ENCODE measurements at regions not wholly inside any gene's neighbourhood (a gene's known extent, or its start where the extent isn't known, plus 50 kb on each side); places are given as distances from the start of the nearest gene placed in this dataset.
"Not testable (repeated sequence)": the region's sequence is repeated elsewhere in the genome, so short reads cannot be mapped to it uniquely, and the experiment has no call there.

GRCh38 chr15:62417439-62417838 is 252.4 kb upstream of the C2CD4B start:
- Histone ChIP-seq H3K4me3 (ENCODE audit: low read length in 2 of 2) (no peak overlapping the region), H3K4me1 (ENCODE audit: control insufficient read depth in 2 of 2, insufficient read depth in 2 of 2, low read length in 2 of 2) (no peaks in the 10 kb centered on the region), H3K27ac (ENCODE audit: low read depth in 2 of 2, low read length in 2 of 2) (no peak overlapping the region), H3K9ac (ENCODE audit: low read depth in 1 of 2, low read length in 2 of 2) (no peak overlapping the region), H3K9me3 (ENCODE audit: control insufficient read depth in 2 of 2, low read length in 2 of 2) (no peaks in the 10 kb centered on the region), H3K27me3 (ENCODE audit: control insufficient read depth in 2 of 2, insufficient read depth in 2 of 2, low read length in 2 of 2) (no peaks in the 10 kb centered on the region), H3K36me3 (ENCODE audit: control insufficient read depth in 2 of 2, insufficient read depth in 2 of 2, low read length in 2 of 2) (no peaks in the 10 kb centered on the region)

DNA sequence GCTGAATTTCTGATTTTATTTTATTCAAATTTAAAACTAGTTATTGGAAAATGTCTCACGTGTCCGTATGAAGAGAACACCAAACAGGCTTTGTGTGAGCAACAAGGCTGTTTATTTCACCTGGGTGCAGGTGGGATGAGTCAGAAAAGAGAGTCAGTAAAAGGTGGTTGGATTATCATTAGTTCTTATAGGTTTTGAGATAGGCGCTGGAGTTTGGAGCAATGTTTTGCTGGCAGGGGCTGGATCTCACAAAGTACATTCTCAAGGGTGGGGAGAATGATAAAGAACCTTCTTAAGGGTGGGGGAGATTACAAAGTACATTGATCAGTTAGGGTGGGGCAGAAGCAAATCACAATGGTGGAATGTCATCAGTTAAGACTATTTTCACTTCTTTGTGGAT is 253.4 kb upstream of the C2CD4B start:
- H3K27ac ChIP-seq (ENCODE audit: low read depth in 2 of 2, low read length in 2 of 2); H3K9ac ChIP-seq (ENCODE audit: low read depth in 1 of 2, low read length in 2 of 2); H3K9me3 ChIP-seq (ENCODE audit: control insufficient read depth in 2 of 2, low read length in 2 of 2); H3K27me3 ChIP-seq (ENCODE audit: control insufficient read depth in 2 of 2, insufficient read depth in 2 of 2, low read length in 2 of 2); H3K4me3 ChIP-seq (ENCODE audit: low read length in 2 of 2); H3K4me1 ChIP-seq (ENCODE audit: control insufficient read depth in 2 of 2, insufficient read depth in 2 of 2, low read length in 2 of 2); H3K36me3 ChIP-seq (ENCODE audit: control insufficient read depth in 2 of 2, insufficient read depth in 2 of 2, low read length in 2 of 2): not testable (repeated sequence)

- H3K36me3 ChIP-seq (ENCODE audit: control insufficient read depth in 2 of 2, insufficient read depth in 2 of 2, low read length in 2 of 2): no peaks in the 10 kb centered on the region
- H3K27me3 ChIP-seq (ENCODE audit: control insufficient read depth in 2 of 2, insufficient read depth in 2 of 2, low read length in 2 of 2): no peaks in the 10 kb centered on the region
- H3K9ac ChIP-seq (ENCODE audit: low read depth in 1 of 2, low read length in 2 of 2): no peak overlapping the region
- H3K9me3 ChIP-seq (ENCODE audit: control insufficient read depth in 2 of 2, low read length in 2 of 2): no peaks in the 10 kb centered on the region
- H3K27ac ChIP-seq (ENCODE audit: low read depth in 2 of 2, low read length in 2 of 2): no peak overlapping the region
- no peak overlapping the region for H3K4me3 ChIP-seq (ENCODE audit: low read length in 2 of 2)
- no peaks in the 10 kb centered on the region for H3K4me1 ChIP-seq (ENCODE audit: control insufficient read depth in 2 of 2, insufficient read depth in 2 of 2, low read length in 2 of 2)
These were observed 254.1 kb upstream of the C2CD4B start for GRCh38 chr15:62419192-62419591.

GRCh38 chr15:62420371-62420770 is 255.3 kb upstream of the C2CD4B start:
- H3K27me3 ChIP-seq (ENCODE audit: control insufficient read depth in 2 of 2, insufficient read depth in 2 of 2, low read length in 2 of 2); H3K27ac ChIP-seq (ENCODE audit: low read depth in 2 of 2, low read length in 2 of 2); H3K36me3 ChIP-seq (ENCODE audit: control insufficient read depth in 2 of 2, insufficient read depth in 2 of 2, low read length in 2 of 2); H3K9me3 ChIP-seq (ENCODE audit: control insufficient read depth in 2 of 2, low read length in 2 of 2); H3K4me1 ChIP-seq (ENCODE audit: control insufficient read depth in 2 of 2, insufficient read depth in 2 of 2, low read length in 2 of 2); H3K4me3 ChIP-seq (ENCODE audit: low read length in 2 of 2); H3K9ac ChIP-seq (ENCODE audit: low read depth in 1 of 2, low read length in 2 of 2): not testable (repeated sequence)

GRCh38 chr15:62421289-62421688 is 256.2 kb upstream of the C2CD4B start:
- no peaks in the 10 kb centered on the region for H3K27me3 ChIP-seq (ENCODE audit: control insufficient read depth in 2 of 2, insufficient read depth in 2 of 2, low read length in 2 of 2)
- H3K9me3 ChIP-seq (ENCODE audit: control insufficient read depth in 2 of 2, low read length in 2 of 2): no peaks in the 10 kb centered on the region
- H3K36me3 ChIP-seq (ENCODE audit: control insufficient read depth in 2 of 2, insufficient read depth in 2 of 2, low read length in 2 of 2): no peaks in the 10 kb centered on the region
- H3K9ac ChIP-seq (ENCODE audit: low read depth in 1 of 2, low read length in 2 of 2): no peak overlapping the region
- H3K4me3 ChIP-seq (ENCODE audit: low read length in 2 of 2): no peak overlapping the region
- no peak overlapping the region for H3K27ac ChIP-seq (ENCODE audit: low read depth in 2 of 2, low read length in 2 of 2)
- H3K4me1 ChIP-seq (ENCODE audit: control insufficient read depth in 2 of 2, insufficient read depth in 2 of 2, low read length in 2 of 2): no peaks in the 10 kb centered on the region

- H3K9ac ChIP-seq (ENCODE audit: low read depth in 1 of 2, low read length in 2 of 2): no peak overlapping the region
- no peak overlapping the region for H3K27ac ChIP-seq (ENCODE audit: low read depth in 2 of 2, low read length in 2 of 2)
- no peaks in the 10 kb centered on the region for H3K27me3 ChIP-seq (ENCODE audit: control insufficient read depth in 2 of 2, insufficient read depth in 2 of 2, low read length in 2 of 2)
- H3K9me3 ChIP-seq (ENCODE audit: control insufficient read depth in 2 of 2, low read length in 2 of 2): no peaks in the 10 kb centered on the region
- no peaks in the 10 kb centered on the region for H3K4me1 ChIP-seq (ENCODE audit: control insufficient read depth in 2 of 2, insufficient read depth in 2 of 2, low read length in 2 of 2)
- no peaks in the 10 kb centered on the region for H3K36me3 ChIP-seq (ENCODE audit: control insufficient read depth in 2 of 2, insufficient read depth in 2 of 2, low read length in 2 of 2)
- no peak overlapping the region for H3K4me3 ChIP-seq (ENCODE audit: low read length in 2 of 2)
These were observed 261.4 kb upstream of the C2CD4B start for GRCh38 chr15:62426387-62426956.

DNA sequence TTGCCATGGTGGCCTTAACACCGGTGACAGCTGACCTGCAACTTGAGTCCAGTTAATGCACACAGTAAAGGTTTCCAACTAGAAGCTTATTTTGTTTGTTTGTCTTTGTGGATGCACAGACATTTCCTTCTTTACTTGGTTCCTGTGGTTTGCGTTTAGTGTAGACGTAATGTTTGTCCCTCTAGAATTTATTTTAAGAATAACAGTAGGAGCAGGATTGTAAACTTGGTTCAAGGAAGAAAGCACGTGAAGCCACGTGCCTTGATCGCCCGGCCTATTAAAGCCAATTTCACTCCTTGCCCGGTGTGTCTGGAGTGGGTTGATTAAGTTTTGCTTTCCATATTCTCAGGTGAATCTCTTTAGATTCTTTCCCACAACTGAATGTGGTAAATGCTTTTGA is 263.2 kb upstream of the C2CD4B start:
- H3K4me3 ChIP-seq (ENCODE audit: low read length in 2 of 2): no peak overlapping the region
- H3K4me1 ChIP-seq (ENCODE audit: control insufficient read depth in 2 of 2, insufficient read depth in 2 of 2, low read length in 2 of 2): peaks cover 0 to 2% of the 10 kb centered on the region in 2 donors
- no peaks in the 10 kb centered on the region for H3K9me3 ChIP-seq (ENCODE audit: control insufficient read depth in 2 of 2, low read length in 2 of 2)
- H3K27me3 ChIP-seq (ENCODE audit: control insufficient read depth in 2 of 2, insufficient read depth in 2 of 2, low read length in 2 of 2): no peaks in the 10 kb centered on the region
- H3K27ac ChIP-seq (ENCODE audit: low read depth in 2 of 2, low read length in 2 of 2): no peak overlapping the region
- no peak overlapping the region for H3K9ac ChIP-seq (ENCODE audit: low read depth in 1 of 2, low read length in 2 of 2)
- no peaks in the 10 kb centered on the region for H3K36me3 ChIP-seq (ENCODE audit: control insufficient read depth in 2 of 2, insufficient read depth in 2 of 2, low read length in 2 of 2)

- no peak overlapping the region for H3K27ac ChIP-seq (ENCODE audit: low read depth in 2 of 2, low read length in 2 of 2)
- H3K4me1 ChIP-seq (ENCODE audit: control insufficient read depth in 2 of 2, insufficient read depth in 2 of 2, low read length in 2 of 2): peaks cover 0 to 2% of the 10 kb centered on the region in 2 donors
These were observed 263.9 kb upstream of the C2CD4B start for GRCh38 chr15:62428851-62429598.

GRCh38 chr15:62430056-62430455 is 265.0 kb upstream of the C2CD4B start:
- no peak overlapping the region for H3K9ac ChIP-seq (ENCODE audit: low read depth in 1 of 2, low read length in 2 of 2)
- H3K4me1 ChIP-seq (ENCODE audit: control insufficient read depth in 2 of 2, insufficient read depth in 2 of 2, low read length in 2 of 2): peaks cover 0 to 2% of the 10 kb centered on the region in 2 donors
- no peaks in the 10 kb centered on the region for H3K9me3 ChIP-seq (ENCODE audit: control insufficient read depth in 2 of 2, low read length in 2 of 2)
- H3K36me3 ChIP-seq (ENCODE audit: control insufficient read depth in 2 of 2, insufficient read depth in 2 of 2, low read length in 2 of 2): no peaks in the 10 kb centered on the region
- H3K27me3 ChIP-seq (ENCODE audit: control insufficient read depth in 2 of 2, insufficient read depth in 2 of 2, low read length in 2 of 2): no peaks in the 10 kb centered on the region
- no peak overlapping the region for H3K4me3 ChIP-seq (ENCODE audit: low read length in 2 of 2)
- H3K27ac ChIP-seq (ENCODE audit: low read depth in 2 of 2, low read length in 2 of 2): no peak overlapping the region

More at GRCh38 chr15:62428851-62429598, 263.9 kb upstream of the C2CD4B start:
- H3K36me3 ChIP-seq (ENCODE audit: control insufficient read depth in 2 of 2, insufficient read depth in 2 of 2, low read length in 2 of 2): no peaks in the 10 kb centered on the region
- no peaks in the 10 kb centered on the region for H3K9me3 ChIP-seq (ENCODE audit: control insufficient read depth in 2 of 2, low read length in 2 of 2)
- H3K27me3 ChIP-seq (ENCODE audit: control insufficient read depth in 2 of 2, insufficient read depth in 2 of 2, low read length in 2 of 2): no peaks in the 10 kb centered on the region
- no peak overlapping the region for H3K9ac ChIP-seq (ENCODE audit: low read depth in 1 of 2, low read length in 2 of 2)
- no peak overlapping the region for H3K4me3 ChIP-seq (ENCODE audit: low read length in 2 of 2)

DNA sequence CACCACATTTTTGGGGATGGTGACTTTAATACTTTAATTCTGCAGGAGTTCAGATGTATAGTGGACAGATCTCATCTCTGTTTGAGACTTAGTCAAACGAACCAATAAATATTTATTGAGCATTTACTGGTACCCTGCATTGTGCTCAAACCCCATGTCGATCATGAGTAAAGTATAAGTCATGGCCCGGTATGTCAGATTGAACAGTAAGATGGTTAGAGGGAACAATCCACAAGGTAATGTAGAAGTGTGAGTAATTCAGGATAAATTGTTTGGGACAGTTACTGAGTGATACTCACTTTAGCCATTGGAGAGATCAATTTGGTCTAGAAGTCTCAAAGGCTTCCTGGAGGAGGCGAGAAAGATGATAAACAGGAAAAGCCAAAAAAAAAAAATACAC is 265.5 kb upstream of the C2CD4B start:
- Histone ChIP-seq H3K9ac (ENCODE audit: low read depth in 1 of 2, low read length in 2 of 2) (no peak overlapping the region), H3K36me3 (ENCODE audit: control insufficient read depth in 2 of 2, insufficient read depth in 2 of 2, low read length in 2 of 2) (no peaks in the 10 kb centered on the region), H3K27ac (ENCODE audit: low read depth in 2 of 2, low read length in 2 of 2) (no peak overlapping the region), H3K9me3 (ENCODE audit: control insufficient read depth in 2 of 2, low read length in 2 of 2) (no peaks in the 10 kb centered on the region), H3K4me1 (ENCODE audit: control insufficient read depth in 2 of 2, insufficient read depth in 2 of 2, low read length in 2 of 2) (peaks cover 0 to 2% of the 10 kb centered on the region in 2 donors), H3K27me3 (ENCODE audit: control insufficient read depth in 2 of 2, insufficient read depth in 2 of 2, low read length in 2 of 2) (no peaks in the 10 kb centered on the region), H3K4me3 (ENCODE audit: low read length in 2 of 2) (no peak overlapping the region)
